ENCODE measurements at regions not wholly inside any gene's neighbourhood (a gene's known extent, or its start where the extent isn't known, plus 50 kb on each side); places are given as distances from the start of the nearest gene placed in this dataset.
"Not testable (repeated sequence)": the region's sequence is repeated elsewhere in the genome, so short reads cannot be mapped to it uniquely, and the experiment has no call there.

DNA sequence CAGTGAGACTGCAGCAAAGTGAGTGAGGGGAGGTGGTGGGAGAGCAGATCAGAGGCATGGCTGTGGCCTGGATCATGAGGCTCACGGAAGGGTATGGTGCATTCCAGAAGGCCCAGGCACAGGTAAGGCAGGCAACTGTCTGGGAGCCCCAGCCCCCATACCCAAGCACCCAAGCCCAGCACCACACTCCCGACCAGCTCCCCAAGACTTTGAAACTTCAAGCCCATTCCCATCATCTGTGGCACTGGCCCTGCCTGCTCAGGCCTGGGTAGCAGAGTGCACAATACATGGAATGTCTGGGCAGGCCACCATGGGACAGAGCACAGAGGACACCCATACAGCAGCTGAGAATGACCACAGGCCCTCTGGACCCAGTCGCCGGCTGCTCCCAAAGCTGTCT lies 202.6 kb upstream of the ARL4C start:
- H3K23ac ChIP-seq (ENCODE audit: insufficient read length, low read depth, low read length), result no peak overlapping the region
- H3K18ac ChIP-seq (ENCODE audit: insufficient read length, low read depth, low read length), result no peak overlapping the region
- no peak overlapping the region for H3K27ac ChIP-seq (ENCODE audit: insufficient read length, low read depth, low read length)
- no peak overlapping the region for H3K4ac ChIP-seq (ENCODE audit: low read depth, low read length)
- H3K79me1 ChIP-seq (ENCODE audit: insufficient read depth, low read depth, low read length, poor library complexity, severe bottlenecking), result no peaks in the 10 kb centered on the region
- H2BK15ac ChIP-seq (ENCODE audit: low read depth, low read length), result no peak overlapping the region
- no peak for DNase-seq
- H2BK12ac ChIP-seq (ENCODE audit: insufficient read length, low read depth, low read length), result no peak overlapping the region
- WGBS (ENCODE audit: extremely low coverage, insufficient read length, low lambda C conversion rate), result no CpG with 5 or more reads among the region's 4 CpGs
- no peaks in the 10 kb centered on the region; the same call in 1 of the 2 replicates for H3K27me3 Mint-ChIP-seq (ENCODE audit: low read depth)
- no peak overlapping the region for H4K8ac ChIP-seq (replicated peaks; ENCODE audit: insufficient read length, low read depth, low read length)
- no peaks in the 10 kb centered on the region for H3K23me2 ChIP-seq (ENCODE audit: insufficient read length, low read depth, low read length, poor library complexity, severe bottlenecking)
- H3K4me3 Mint-ChIP-seq, result no peak overlapping the region
- no peak overlapping the region for H2BK20ac ChIP-seq (ENCODE audit: low read depth, low read length, poor library complexity, severe bottlenecking)
- H3K9ac ChIP-seq (ENCODE audit: extremely low read depth, insufficient read length, low read length), result no peak overlapping the region
- H4K5ac ChIP-seq (ENCODE audit: insufficient read length, low read depth, low read length), result no peak overlapping the region
- H3K9me3 Mint-ChIP-seq, result peaks cover 48 to 51% of the 10 kb centered on the region in 2 experiments
- peaks cover 32 to 41% (median 40%) of the 10 kb centered on the region in 3 experiments for H3K36me3 Mint-ChIP-seq (ENCODE audit: insufficient read depth in 1 of 3, low read depth in 3 of 3)
- TF ChIP-seq, protein P1, sequence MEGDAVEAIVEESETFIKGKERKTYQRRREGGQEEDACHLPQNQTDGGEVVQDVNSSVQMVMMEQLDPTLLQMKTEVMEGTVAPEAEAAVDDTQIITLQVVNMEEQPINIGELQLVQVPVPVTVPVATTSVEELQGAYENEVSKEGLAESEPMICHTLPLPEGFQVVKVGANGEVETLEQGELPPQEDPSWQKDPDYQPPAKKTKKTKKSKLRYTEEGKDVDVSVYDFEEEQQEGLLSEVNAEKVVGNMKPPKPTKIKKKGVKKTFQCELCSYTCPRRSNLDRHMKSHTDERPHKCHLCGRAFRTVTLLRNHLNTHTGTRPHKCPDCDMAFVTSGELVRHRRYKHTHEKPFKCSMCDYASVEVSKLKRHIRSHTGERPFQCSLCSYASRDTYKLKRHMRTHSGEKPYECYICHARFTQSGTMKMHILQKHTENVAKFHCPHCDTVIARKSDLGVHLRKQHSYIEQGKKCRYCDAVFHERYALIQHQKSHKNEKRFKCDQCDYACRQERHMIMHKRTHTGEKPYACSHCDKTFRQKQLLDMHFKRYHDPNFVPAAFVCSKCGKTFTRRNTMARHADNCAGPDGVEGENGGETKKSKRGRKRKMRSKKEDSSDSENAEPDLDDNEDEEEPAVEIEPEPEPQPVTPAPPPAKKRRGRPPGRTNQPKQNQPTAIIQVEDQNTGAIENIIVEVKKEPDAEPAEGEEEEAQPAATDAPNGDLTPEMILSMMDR (conservative IDR thresholded peaks at IDR 0.05), result no peak
- H2BK5ac ChIP-seq (ENCODE audit: insufficient read length, low read length), result no peak overlapping the region
- peaks cover 14 to 22% of the 10 kb centered on the region in 2 experiments for H3K4me1 Mint-ChIP-seq
- peaks cover 32% of the 10 kb centered on the region for H3K9me3 ChIP-seq (ENCODE audit: control insufficient read depth, low read depth, low read length)
- no peaks in the 10 kb centered on the region for H3K27me3 ChIP-seq (ENCODE audit: insufficient read depth, low read length)
- peak overlapping the region in 1 of 3 experiments; percentile 36; a peak in 2 of 7 replicates for H3K27ac Mint-ChIP-seq
- no peak overlapping the region for H2AFZ ChIP-seq (ENCODE audit: low read length)
- H2BK120ac ChIP-seq (ENCODE audit: low read depth, low read length, poor library complexity, severe bottlenecking), result no peak overlapping the region
- no peak overlapping the region for H3K4me2 ChIP-seq (ENCODE audit: insufficient read depth, insufficient read length, low read length)
- H3K14ac ChIP-seq (ENCODE audit: insufficient read depth, low read length), result no peak overlapping the region
- H3T11ph ChIP-seq (ENCODE audit: low read length), result no peak overlapping the region
- peaks cover 2% of the 10 kb centered on the region; the same call in 1 of the 2 replicates for H3K4me1 ChIP-seq (ENCODE audit: insufficient read depth, low read length)
- no peaks in the 10 kb centered on the region for H3K79me2 ChIP-seq (ENCODE audit: insufficient read depth, low read length)
- no peaks in the 10 kb centered on the region for H4K20me1 ChIP-seq (ENCODE audit: control insufficient read depth, insufficient read depth, insufficient read length)
- H2AK5ac ChIP-seq (ENCODE audit: insufficient read length, low read length), result no peak overlapping the region
- no peak overlapping the region for H3K56ac ChIP-seq (ENCODE audit: insufficient read length, low read depth, low read length)
- H4K91ac ChIP-seq (ENCODE audit: insufficient read length, low read depth, low read length), result no peak overlapping the region

DNA sequence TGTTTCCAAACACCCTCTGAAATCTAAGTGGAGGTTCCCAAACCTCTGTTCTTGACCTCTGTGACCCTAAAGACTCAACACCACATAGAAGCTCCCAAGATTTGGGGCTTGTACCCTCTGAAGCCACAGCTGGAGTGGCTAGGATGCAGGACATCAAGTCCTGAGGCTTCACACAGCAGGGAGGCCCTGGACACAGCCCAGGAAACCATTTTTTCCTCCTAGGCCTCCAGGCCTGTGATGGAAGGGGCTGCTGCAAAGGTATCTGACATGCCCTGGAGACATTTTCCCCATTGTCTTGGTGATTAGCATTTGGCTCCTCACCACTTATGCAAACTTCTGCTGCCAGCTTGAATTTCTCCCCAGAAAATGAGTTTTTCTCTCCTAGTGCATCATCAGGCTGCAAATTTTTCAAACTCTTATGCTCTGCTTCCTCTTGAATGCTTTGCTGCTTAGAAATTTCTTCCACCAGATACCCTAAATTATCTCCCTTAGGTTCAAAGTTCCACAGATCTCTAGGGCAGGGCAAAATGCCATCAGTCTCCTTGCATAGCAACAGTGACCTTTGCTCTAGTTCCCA lies 200.5 kb upstream of the ARL4C start:
- not testable (repeated sequence) for H3K23ac ChIP-seq (ENCODE audit: insufficient read length, low read depth, low read length); H3K14ac ChIP-seq (ENCODE audit: insufficient read depth, low read length); DNase-seq; H3T11ph ChIP-seq (ENCODE audit: low read length); H4K5ac ChIP-seq (ENCODE audit: insufficient read length, low read depth, low read length); H3K4me2 ChIP-seq (ENCODE audit: insufficient read depth, insufficient read length, low read length); H2BK5ac ChIP-seq (ENCODE audit: insufficient read length, low read length); H3K4ac ChIP-seq (ENCODE audit: low read depth, low read length); H2BK20ac ChIP-seq (ENCODE audit: low read depth, low read length, poor library complexity, severe bottlenecking); H3K27me3 ChIP-seq (ENCODE audit: insufficient read depth, low read length); H4K91ac ChIP-seq (ENCODE audit: insufficient read length, low read depth, low read length); H2BK15ac ChIP-seq (ENCODE audit: low read depth, low read length); H2BK12ac ChIP-seq (ENCODE audit: insufficient read length, low read depth, low read length); H3K18ac ChIP-seq (ENCODE audit: insufficient read length, low read depth, low read length); H3K27me3 Mint-ChIP-seq (ENCODE audit: low read depth); H3K4me1 ChIP-seq (ENCODE audit: insufficient read depth, low read length); H3K56ac ChIP-seq (ENCODE audit: insufficient read length, low read depth, low read length); H2AFZ ChIP-seq (ENCODE audit: low read length); H3K27ac Mint-ChIP-seq; H4K8ac ChIP-seq (replicated peaks; ENCODE audit: insufficient read length, low read depth, low read length); H3K9ac ChIP-seq (ENCODE audit: extremely low read depth, insufficient read length, low read length); H4K20me1 ChIP-seq (ENCODE audit: control insufficient read depth, insufficient read depth, insufficient read length); H3K27ac ChIP-seq (ENCODE audit: insufficient read length, low read depth, low read length); H3K79me1 ChIP-seq (ENCODE audit: insufficient read depth, low read depth, low read length, poor library complexity, severe bottlenecking); H2BK120ac ChIP-seq (ENCODE audit: low read depth, low read length, poor library complexity, severe bottlenecking); H3K79me2 ChIP-seq (ENCODE audit: insufficient read depth, low read length); H3K4me3 Mint-ChIP-seq; H3K23me2 ChIP-seq (ENCODE audit: insufficient read length, low read depth, low read length, poor library complexity, severe bottlenecking); H2AK5ac ChIP-seq (ENCODE audit: insufficient read length, low read length)
- peaks cover 32% of the 10 kb centered on the region for H3K9me3 ChIP-seq (ENCODE audit: control insufficient read depth, low read depth, low read length)
- peaks cover 54 to 56% of the 10 kb centered on the region in 2 experiments for H3K9me3 Mint-ChIP-seq
- H3K4me1 Mint-ChIP-seq, result peaks cover 17 to 24% of the 10 kb centered on the region in 2 experiments
- H3K36me3 Mint-ChIP-seq (ENCODE audit: insufficient read depth in 1 of 3, low read depth in 3 of 3), result peaks cover 37 to 54% (median 42%) of the 10 kb centered on the region in 3 experiments
